Tongue (tissue), 1 donor: ENCODE measurements at regions not wholly inside any gene's neighbourhood (a gene's known extent, or its start where the extent isn't known, plus 50 kb on each side); places are given as distances from the start of the nearest gene placed in this dataset.
A peak's percentile ranks its signal among the peaks of the same experiment; 100 is the strongest.
"Not testable (repeated sequence)": the region's sequence is repeated elsewhere in the genome, so short reads cannot be mapped to it uniquely, and the experiment has no call there.

Source experiments
- DNase-seq: peaks from one replicate; pipeline ENCODE4 v3.0.0-alpha.2; 2015

GRCh38 chr3:178967177-178967532, 104.5 kb downstream of the ZMAT3 start:
- DNase-seq: no peak

DNA sequence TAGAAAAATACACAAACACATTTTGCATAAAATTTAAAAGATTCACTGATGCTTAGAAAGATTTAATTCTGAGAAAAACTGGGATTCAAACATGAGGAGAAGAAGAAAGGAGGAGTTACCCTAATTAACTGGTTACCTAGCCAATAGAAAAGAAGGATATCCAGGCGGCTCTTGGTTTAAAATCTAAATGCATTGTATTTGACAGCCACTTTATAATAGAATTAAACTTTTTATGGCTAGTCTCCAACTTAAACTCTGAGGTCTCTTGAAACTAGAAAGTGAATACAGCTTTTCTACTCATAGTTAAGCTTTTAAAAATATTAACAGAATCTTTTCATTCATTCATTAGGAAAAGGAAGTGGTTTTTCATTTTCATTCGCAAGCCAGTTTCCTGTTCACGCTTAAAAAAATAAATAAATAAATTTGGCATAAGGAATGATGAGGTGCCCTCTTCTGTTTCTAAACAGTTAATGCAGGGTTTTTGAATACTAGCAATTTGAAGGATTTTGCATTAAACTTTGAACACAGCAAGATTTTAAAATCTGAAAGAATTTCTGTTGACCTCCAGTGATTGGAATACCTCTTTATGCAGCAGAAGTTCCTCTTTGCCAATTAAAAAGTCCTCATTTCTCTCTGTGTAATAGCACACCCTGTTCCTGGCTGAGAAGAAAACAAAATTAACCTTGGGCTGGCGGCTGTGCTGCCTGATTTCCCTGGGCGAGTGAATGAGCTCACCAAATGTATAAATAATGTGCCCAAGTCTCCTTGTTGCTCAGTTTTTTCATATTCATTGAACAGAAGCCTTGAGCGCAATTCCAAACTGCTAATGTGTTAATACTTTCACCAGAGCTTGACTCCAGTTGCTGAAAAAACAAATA, 105.1 kb downstream of the ZMAT3 start:
- peak; percentile 68 for DNase-seq

DNA sequence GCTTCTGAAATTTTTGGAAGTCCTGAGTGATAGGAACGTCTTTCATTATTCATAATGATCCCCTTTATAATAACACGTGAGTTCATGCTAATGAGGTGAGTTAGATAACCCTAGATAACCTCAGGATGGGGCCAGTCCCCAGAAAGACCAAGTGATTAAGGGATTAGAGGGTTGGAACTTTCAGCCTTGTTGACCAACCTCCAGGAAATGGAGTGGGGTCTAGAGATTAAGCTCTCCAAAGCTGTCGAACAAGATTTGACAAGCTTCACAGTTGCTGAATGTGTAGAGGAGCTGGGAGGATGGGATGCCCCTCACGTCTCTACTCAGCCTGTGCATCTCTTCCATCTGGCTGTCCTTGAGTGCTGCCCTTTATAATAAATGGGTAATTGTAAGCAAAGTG, 107.1 kb downstream of the ZMAT3 start:
- DNase-seq: no peak

DNA sequence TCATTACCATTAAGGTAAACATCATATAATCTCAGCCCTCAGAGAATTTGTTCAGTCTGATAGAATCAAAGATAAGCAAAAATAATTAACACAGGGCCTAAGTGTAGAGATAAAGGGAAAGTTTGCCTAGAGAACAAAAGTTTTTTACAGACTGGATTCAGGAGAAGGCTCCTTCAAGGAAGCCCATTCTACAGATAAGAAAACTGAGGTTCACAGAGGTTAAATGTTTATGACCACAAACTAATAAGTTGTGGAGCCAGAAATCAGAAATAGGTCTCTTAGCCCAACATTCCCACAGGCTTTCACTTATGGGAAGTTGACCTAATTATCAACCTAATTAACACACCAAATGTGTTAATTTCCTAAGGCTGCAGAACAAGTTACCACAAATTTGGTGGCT, 110.7 kb downstream of the ZMAT3 start:
- DNase-seq: no peak

- DNase-seq: peak; percentile 65
Observed at GRCh38 chr3:178960181-178960580, 111.4 kb downstream of the ZMAT3 start.

DNA sequence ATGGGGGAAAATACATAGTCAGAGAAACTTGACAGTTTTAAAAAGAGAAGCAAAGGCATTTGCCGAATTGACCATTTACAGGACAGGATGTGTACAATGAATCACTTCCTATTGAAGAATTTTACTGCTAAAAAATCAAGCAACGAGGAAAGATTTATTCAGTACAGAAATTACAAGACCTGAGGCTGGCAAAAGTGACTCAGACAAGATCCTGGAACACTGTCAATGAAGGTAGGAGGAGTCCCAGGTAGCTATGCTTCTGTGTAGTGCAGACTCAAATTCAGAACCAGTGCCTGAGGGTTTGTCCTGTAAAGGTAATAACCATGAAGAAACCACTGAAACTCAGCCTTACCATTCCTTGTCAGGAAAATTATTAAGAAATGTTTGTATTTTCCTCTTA, 120.9 kb downstream of the ZMAT3 start:
- DNase-seq: no peak

- no peak for DNase-seq
Observed at GRCh38 chr3:178949896-178950295, 121.7 kb downstream of the ZMAT3 start.

DNA sequence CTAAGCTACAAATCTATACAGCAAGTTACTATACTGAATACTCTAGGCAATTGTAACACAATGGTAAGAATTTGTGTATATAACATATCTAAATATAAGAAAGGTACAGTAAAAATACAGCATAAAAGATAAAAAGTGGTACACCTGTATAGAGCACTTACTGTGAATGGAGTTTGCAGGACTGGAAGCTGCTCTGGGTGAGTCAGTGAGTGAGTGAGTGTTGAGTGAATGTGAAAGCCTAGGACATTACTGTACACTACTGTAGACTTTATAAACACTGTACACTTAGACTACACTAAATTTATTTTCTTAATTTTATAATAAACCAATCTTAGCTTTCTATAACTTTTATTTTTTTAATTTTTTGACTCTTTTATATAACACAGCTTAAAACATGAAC, 123.1 kb downstream of the ZMAT3 start:
- DNase-seq: no peak

- no peak for DNase-seq
Observed at GRCh38 chr3:178947738-178948137, 123.9 kb downstream of the ZMAT3 start.

DNA sequence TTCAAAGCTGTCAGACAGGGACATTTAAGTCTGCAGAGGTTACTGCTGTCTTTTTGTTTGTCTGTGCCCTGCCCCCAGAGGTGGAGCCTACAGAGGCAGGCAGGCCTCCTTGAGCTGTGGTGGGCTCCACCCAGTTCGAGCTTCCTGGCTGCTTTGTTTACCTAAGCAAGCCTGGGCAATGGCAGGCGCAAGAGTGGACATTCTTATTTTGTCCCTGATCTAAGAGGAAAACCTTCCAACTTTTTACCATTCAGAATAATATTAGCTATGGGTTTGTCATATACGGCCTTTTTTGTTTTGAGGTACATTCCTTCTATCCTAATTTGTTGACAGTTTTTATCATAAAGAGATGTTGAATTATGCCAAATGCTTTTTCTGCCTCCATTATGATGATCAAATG, 129.3 kb downstream of the ZMAT3 start:
- DNase-seq: not testable (repeated sequence)

DNA sequence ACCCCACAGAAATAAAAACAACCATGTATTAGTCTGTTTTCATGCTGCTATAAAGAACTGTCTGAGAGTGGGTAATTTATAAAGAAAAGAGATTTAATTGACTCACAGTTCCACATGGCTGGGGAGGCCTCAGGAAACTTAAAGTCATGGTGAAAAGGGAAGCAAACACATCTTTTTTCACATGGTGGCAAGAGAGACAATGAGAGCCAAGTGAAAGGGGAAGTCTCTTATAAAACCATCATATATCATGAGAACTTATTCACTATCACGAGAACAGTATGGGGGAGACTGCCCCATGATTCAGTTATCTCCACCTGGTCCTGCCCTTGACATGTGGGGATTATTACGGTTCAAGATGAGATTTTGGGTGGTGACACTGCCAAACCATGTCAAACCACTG, 141.5 kb downstream of the ZMAT3 start:
- no peak for DNase-seq

- no peak for DNase-seq
Observed at GRCh38 chr3:178916223-178916622, 155.4 kb downstream of the ZMAT3 start.

- DNase-seq: no peak
Observed at GRCh38 chr3:178915365-178915764, 156.2 kb downstream of the ZMAT3 start.

- no peak for DNase-seq
Observed at GRCh38 chr3:178907081-178907480, 164.5 kb downstream of the ZMAT3 start.

DNA sequence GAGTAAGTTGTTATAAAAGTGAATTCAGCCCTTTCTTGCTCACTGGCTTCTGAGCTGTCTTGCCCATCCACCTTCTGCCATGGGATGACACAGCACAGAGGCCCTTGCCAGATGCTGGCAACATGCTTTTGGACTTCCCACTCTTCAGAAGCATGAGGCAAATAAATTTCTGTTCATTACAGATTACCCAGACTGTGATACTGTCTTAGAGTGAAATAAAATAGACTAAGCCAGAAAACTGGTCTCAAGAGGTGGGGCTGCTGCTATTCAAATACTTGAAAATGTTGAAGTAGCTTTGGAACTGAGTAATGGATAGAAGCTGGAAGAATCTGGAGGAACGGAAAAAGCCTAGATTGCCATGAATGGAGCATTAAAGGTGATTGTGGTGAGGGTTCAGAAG, 170.4 kb downstream of the ZMAT3 start:
- no peak for DNase-seq

DNA sequence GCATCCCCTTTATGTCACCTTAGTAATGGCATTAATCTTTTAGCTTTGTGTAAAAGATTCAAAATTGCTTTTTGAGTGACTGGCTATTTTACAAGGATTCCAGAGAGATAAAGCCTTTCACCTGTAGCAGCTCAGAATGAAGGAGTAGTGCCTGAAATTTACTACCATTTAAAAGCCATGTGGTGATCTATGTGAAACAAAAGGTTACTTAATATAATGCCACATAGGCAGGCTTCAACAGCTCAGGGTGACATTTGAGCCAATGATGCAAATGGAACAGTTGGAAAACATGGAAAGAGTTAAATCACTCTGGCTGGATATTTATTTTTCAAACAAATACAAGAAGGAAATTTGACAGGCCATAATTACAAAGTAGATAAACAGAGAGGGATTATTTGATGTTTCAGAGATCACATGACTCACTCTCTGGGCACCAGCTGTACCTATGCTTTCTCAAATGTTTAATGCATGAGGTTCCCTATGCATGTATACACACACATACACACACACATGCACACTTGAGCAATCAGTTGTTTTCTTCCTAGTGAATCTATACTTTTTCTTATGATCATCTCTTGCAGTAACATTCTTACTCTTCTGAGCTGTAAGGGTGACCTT, 171.5 kb downstream of the ZMAT3 start:
- DNase-seq: no peak

DNA sequence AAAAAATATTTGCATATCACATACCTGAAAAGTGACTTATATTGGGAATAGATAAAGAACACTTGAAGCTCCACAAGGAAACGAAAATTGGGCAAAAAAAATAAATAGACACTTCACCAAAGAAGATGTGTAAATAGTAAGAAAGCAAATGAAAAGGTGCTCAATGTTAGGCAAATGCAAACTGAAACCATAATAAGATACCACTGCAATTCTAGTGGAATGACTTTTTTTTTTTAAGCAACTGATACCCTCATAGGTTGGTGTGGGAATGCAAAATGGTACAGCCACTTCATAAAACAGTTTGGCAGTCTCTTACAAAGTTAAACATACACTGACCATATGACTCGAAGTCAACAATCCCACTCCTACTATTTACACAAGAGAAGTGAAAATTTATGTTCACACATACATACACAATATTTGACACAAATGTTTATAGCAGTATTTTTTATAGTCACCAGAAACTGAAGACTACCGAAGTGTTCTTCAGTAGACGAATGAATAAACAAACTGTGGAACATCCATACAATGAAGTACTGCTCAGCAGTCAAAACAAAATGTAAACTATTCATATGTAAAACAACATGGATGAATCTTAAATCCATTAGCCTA, 176.3 kb downstream of the ZMAT3 start:
- no peak for DNase-seq
